CD4-positive, alpha-beta T cell (primary cell): ENCODE measurements at regions not wholly inside any gene's neighbourhood (a gene's known extent, or its start where the extent isn't known, plus 50 kb on each side); places are given as distances from the start of the nearest gene placed in this dataset.
"Not testable (repeated sequence)": the region's sequence is repeated elsewhere in the genome, so short reads cannot be mapped to it uniquely, and the experiment has no call there.

ENCODE experiments used
- ATAC-seq: fragments of 200-7000 bp; cut with Tn5 transposase; one replicate; pipeline ENCODE4 v1.10.0; 2022; ENCODE audit warnings: mild to moderate bottlenecking; ENCODE audit not compliant: poor library complexity
- CTCF ChIA-PET: fragments of 350-600 bp; sonication (Branson Sonifier 250); formaldehyde crosslinking; loops from one replicate; lab custom pipeline; 2021; ENCODE audit warnings: antibody characterized with exemption, inconsistent platforms; lab: Charles Lee
- POLR2A ChIA-PET: fragments of 350-600 bp; sonication (Branson Sonifier 250); formaldehyde crosslinking; loops from one replicate; lab custom pipeline; 2021; ENCODE audit warnings: antibody characterized with exemption, inconsistent platforms; lab: Charles Lee
- DNase-seq, 14 experiments: peaks; one replicate each; pipeline ENCODE4 v3.0.0-alpha.2; 2013 to 2020; ENCODE audit warnings: mixed read lengths in 2 of 14
- H3K27ac ChIP-seq, 2 donors: one replicate each; pipeline versions ENCODE4 v1.5.1 to v1.7.0; 2013; ENCODE audit warnings: low read length in 2 of 2, low read depth in 1 of 2, mild to moderate bottlenecking in 1 of 2
- H3K27me3 ChIP-seq, 2 experiments: 1 replicate in 1 of 2; 2 replicates in 1 of 2; pipeline versions ENCODE4 v1.6.1 to v1.7.0; 2013; ENCODE audit warnings: low read length in 2 of 2, control low read depth in 1 of 2, mild to moderate bottlenecking in 1 of 2, moderate library complexity in 1 of 2; ENCODE audit not compliant: insufficient read depth in 2 of 2, control insufficient read depth in 1 of 2
- H3K36me3 ChIP-seq: one replicate; pipeline ENCODE4 v1.6.1; 2013; ENCODE audit warnings: low read length, control low read depth; ENCODE audit not compliant: insufficient read depth
- H3K4me1 ChIP-seq: one replicate; pipeline ENCODE4 v1.6.1; 2013; ENCODE audit warnings: low read length, control low read depth; ENCODE audit not compliant: insufficient read depth
- H3K4me3 ChIP-seq: one replicate; pipeline ENCODE4 v1.5.1; 2013; ENCODE audit warnings: mild to moderate bottlenecking, low read length, moderate library complexity
- H3K9me3 ChIP-seq, 2 experiments: 1 replicate in 1 of 2; 2 replicates in 1 of 2; pipeline versions ENCODE4 v1.6.1 to v1.7.0; 2013; ENCODE audit warnings: low read length in 2 of 2, mild to moderate bottlenecking in 2 of 2, control low read depth in 1 of 2, moderate library complexity in 1 of 2; ENCODE audit not compliant: control insufficient read depth in 1 of 2, insufficient read depth in 1 of 2
- H3K27ac Mint-ChIP-seq: one replicate; pipeline ENCODE4 v1.8.0; 2020; ENCODE audit warnings: mixed read lengths
- H3K27me3 Mint-ChIP-seq: one replicate; pipeline ENCODE4 v1.8.0; 2021; ENCODE audit warnings: mixed read lengths
- H3K36me3 Mint-ChIP-seq: one replicate; pipeline ENCODE4 v1.8.0; 2021; ENCODE audit warnings: low read depth, mixed read lengths
- H3K4me1 Mint-ChIP-seq: one replicate; pipeline ENCODE4 v1.8.0; 2021; ENCODE audit warnings: low read depth, mixed read lengths
- H3K4me3 Mint-ChIP-seq: one replicate; pipeline ENCODE4 v1.8.0; 2020; ENCODE audit warnings: mild to moderate bottlenecking, mixed read lengths
- H3K9me3 Mint-ChIP-seq: one replicate; pipeline ENCODE4 v1.8.0; 2020; ENCODE audit warnings: mixed read lengths
- CTCF ChIP-seq: fragments of 200-600 bp; IDR thresholded peaks from one replicate; pipeline ENCODE4 v1.8.0; 2022; ENCODE audit warnings: antibody characterized with exemption, mild to moderate bottlenecking
- intact Hi-C, 2 experiments: fragments of 100-400 bp; cut with DNase I in 1 of 2; cut with micrococcal nuclease in 1 of 2; formaldehyde crosslinking; loops; one replicate each; pipeline versions ENCODE4 v1.15.1 to v1.9.0; 2023 to 2025; cut with DNase I, micrococcal nuclease

- peaks cover 17% of the 10 kb centered on the region for H3K4me1 ChIP-seq
- Mint-ChIP-seq H3K9me3 (peaks cover 14% of the 10 kb centered on the region), H3K4me1 (peaks cover 22% of the 10 kb centered on the region), H3K36me3 (peaks cover 66% of the 10 kb centered on the region)
- H3K27ac ChIP-seq, H3K27me3 Mint-ChIP-seq, DNase-seq, H3K36me3 ChIP-seq, intact Hi-C loops, H3K4me3 Mint-ChIP-seq, ATAC-seq, H3K27me3 ChIP-seq, H3K27ac Mint-ChIP-seq, CTCF ChIA-PET, H3K4me3 ChIP-seq: not testable (repeated sequence)
- POLR2A ChIA-PET, result interaction anchor here (1.0 kb wide), 1 partner anchor 32 kb away, joined by 3 read pairs; no protein-coding TSS in a partner anchor
- peaks cover 4 to 12% of the 10 kb centered on the region in 2 experiments for H3K9me3 ChIP-seq
These were observed 398.1 kb downstream of the SRGAP2C start for GRCh38 chr1:121582898-121583297.

GRCh38 chr1:121586369-121587229 is 401.8 kb downstream of the SRGAP2C start:
- Histone ChIP-seq H3K36me3 (no peaks in the 10 kb centered on the region), H3K27ac (no peak overlapping the region), H3K4me3 (no peak overlapping the region), H3K4me1 (peaks cover 19% of the 10 kb centered on the region), H3K27me3 (no peaks in the 10 kb centered on the region), H3K9me3 (peaks cover 4 to 12% of the 10 kb centered on the region in 2 experiments)
- peak overlapping the region; percentile 22 for H3K4me3 Mint-ChIP-seq
- H3K9me3 Mint-ChIP-seq, result peaks cover 14% of the 10 kb centered on the region
- no peaks in the 10 kb centered on the region for H3K27me3 Mint-ChIP-seq
- ChIA-PET CTCF (no interaction called here), POLR2A (interaction anchor here (1.0 to 1.6 kb wide), 3 partner anchors 35 to 70 kb away, joined by 3 to 7 read pairs (median 5); no protein-coding TSS in a partner anchor)
- intact Hi-C loops, result no loop called here
- no peak for ATAC-seq
- no peak for TF ChIP-seq CTCF
- H3K36me3 Mint-ChIP-seq, result peaks cover 54% of the 10 kb centered on the region
- peak overlapping the region; percentile 46 for H3K27ac Mint-ChIP-seq
- peak in 6 of 14 experiments; percentile 1 to 61 (median 16) for DNase-seq
- peaks cover 32% of the 10 kb centered on the region for H3K4me1 Mint-ChIP-seq

DNA sequence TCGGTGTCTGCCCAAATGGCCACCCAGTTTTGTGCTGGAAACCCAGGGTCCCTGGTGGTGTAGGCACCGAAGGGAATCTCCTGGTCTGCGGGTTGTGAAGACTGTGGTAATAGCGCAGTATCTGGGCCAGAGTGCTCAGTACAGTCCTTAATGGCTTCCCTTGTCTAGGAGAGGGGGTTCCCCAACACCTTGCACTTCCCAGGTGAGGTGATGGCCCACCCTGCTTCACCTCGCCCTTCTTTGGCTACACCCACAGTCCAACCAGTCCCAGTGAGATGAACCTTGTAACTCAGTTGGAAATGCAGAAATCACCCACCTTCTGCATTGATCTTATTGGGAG is 402.4 kb downstream of the SRGAP2C start:
- Mint-ChIP-seq H3K9me3 (peaks cover 14% of the 10 kb centered on the region), H3K27ac (no peak overlapping the region), H3K36me3 (peaks cover 48% of the 10 kb centered on the region), H3K4me3 (no peak overlapping the region), H3K27me3 (no peaks in the 10 kb centered on the region), H3K4me1 (peaks cover 35% of the 10 kb centered on the region)
- DNase-seq, result no peak
- ChIA-PET CTCF (no interaction called here), POLR2A (interaction anchor here (1.0 to 1.6 kb wide), 3 partner anchors 35 to 71 kb away, joined by 3 to 7 read pairs (median 5); no protein-coding TSS in a partner anchor)
- intact Hi-C loops, result no loop called here
- H3K36me3 ChIP-seq, result no peaks in the 10 kb centered on the region
- peaks cover 4 to 12% of the 10 kb centered on the region in 2 experiments for H3K9me3 ChIP-seq
- H3K27me3 ChIP-seq, result no peaks in the 10 kb centered on the region
- no peak overlapping the region for H3K4me3 ChIP-seq
- no peak for ATAC-seq
- peaks cover 19% of the 10 kb centered on the region for H3K4me1 ChIP-seq
- H3K27ac ChIP-seq, result no peak overlapping the region
- no peak for TF ChIP-seq CTCF
